Gastroesophageal sphincter (tissue), 4 donors: ENCODE measurements at regions not wholly inside any gene's neighbourhood (a gene's known extent, or its start where the extent isn't known, plus 50 kb on each side); places are given as distances from the start of the nearest gene placed in this dataset.
"Not testable (repeated sequence)": the region's sequence is repeated elsewhere in the genome, so short reads cannot be mapped to it uniquely, and the experiment has no call there.

Source experiments
- ATAC-seq: fragments of 150-250 bp; one replicate; pipeline ENCODE4 v1.9.1; 2016; ENCODE audit warnings: mild to moderate bottlenecking, moderate library complexity
- H3K27ac ChIP-seq, 4 donors: fragments of 200-600 bp; sonication (generic) in 3 of 4; 1 replicate in 3 of 4; 2 replicates in 1 of 4; pipeline ENCODE4 v1.5.1; 2016 to 2019
- H3K27me3 ChIP-seq: fragments of 200-600 bp; sonication (generic); one replicate; pipeline ENCODE4 v1.5.1; 2019
- H3K36me3 ChIP-seq, 2 donors: fragments of 200-600 bp; sonication (generic); one replicate each; pipeline ENCODE4 v1.5.1; 2019; ENCODE audit warnings: control low read depth in 1 of 2
- H3K4me1 ChIP-seq, 3 donors: fragments of 200-600 bp; sonication (generic); 1 replicate in 2 of 3; 2 replicates in 1 of 3; pipeline ENCODE4 v1.5.1; 2016 to 2019; ENCODE audit warnings: control low read depth in 2 of 3
- H3K4me3 ChIP-seq, 2 donors: fragments of 200-600 bp; sonication (generic); one replicate each; pipeline ENCODE4 v1.5.1; 2019; ENCODE audit warnings: mild to moderate bottlenecking in 1 of 2, moderate library complexity in 1 of 2
- H3K9me3 ChIP-seq, 3 donors: fragments of 200-600 bp; sonication (generic); one replicate each; pipeline ENCODE4 v1.5.1; 2017 to 2019; ENCODE audit warnings: control low read depth in 2 of 3
- CTCF ChIP-seq, 4 experiments: fragments of 200-600 bp in 2 of 4; fragments of 450-650 bp in 2 of 4; sonication (generic) in 1 of 4; IDR thresholded peaks; one replicate each; pipeline ENCODE4 v1.5.1; 2017 to 2019; ENCODE audit warnings: antibody characterized with exemption in 4 of 4, mild to moderate bottlenecking in 2 of 4, moderate library complexity in 2 of 4
- EP300 ChIP-seq: sonication (generic); formaldehyde crosslinking; IDR thresholded peaks from one replicate; pipeline ENCODE4 v1.6.1; 2017; ENCODE audit warnings: antibody characterized with exemption, mild to moderate bottlenecking
- POLR2A ChIP-seq, 2 donors: fragments of 450-650 bp; IDR thresholded peaks; one replicate each; pipeline ENCODE4 v1.6.1; 2017; ENCODE audit warnings: antibody characterized with exemption in 2 of 2, mild to moderate bottlenecking in 2 of 2, moderate library complexity in 1 of 2
- POLR2AphosphoS5 ChIP-seq: sonication (generic); formaldehyde crosslinking; IDR thresholded peaks from one replicate; pipeline ENCODE4 v1.6.1; 2017; ENCODE audit warnings: antibody characterized with exemption
- WGBS, 2 donors: methylation state at CpG; one replicate each; pipeline ENCODE4 v1.1.5; 2018; ENCODE audit warnings: low coverage in 1 of 2; 5-methylcytosine and 5-hydroxymethylcytosine counted together

DNA sequence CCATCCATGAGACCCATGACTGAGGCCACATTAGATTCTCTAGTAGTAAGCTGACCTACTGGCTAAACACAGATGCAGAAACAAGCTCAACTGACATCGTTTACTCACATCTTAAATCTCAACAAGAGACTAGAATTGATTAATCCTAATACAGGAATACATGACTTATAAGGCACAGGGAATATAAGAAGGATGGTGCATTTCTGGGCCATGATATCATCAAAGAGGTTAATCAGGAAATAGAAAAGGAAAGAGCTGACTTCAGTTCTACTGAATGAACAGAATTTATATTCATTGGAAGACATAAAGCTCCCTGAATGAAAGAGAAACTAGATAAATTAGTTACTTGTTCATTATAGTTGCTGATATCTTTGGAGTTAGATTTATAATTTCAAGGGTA lies 1406.5 kb downstream of the STIM2 start:
- Histone ChIP-seq H3K27ac (no peak overlapping the region), H3K9me3 (no peaks in the 10 kb centered on the region), H3K27me3 (no peaks in the 10 kb centered on the region), H3K36me3 (no peaks in the 10 kb centered on the region), H3K4me1 (no peaks in the 10 kb centered on the region), H3K4me3 (no peak overlapping the region)
- 80 to 86% methylated on average over 1 of the region's 1 CpG for WGBS, 2 donors
- no peak for ATAC-seq
- no peak for TF ChIP-seq POLR2AphosphoS5
- no peak for TF ChIP-seq CTCF (IDR thresholded peaks at IDR 0.05)
- TF ChIP-seq POLR2A (IDR thresholded peaks at IDR 0.05) = no peak
- no peak for TF ChIP-seq EP300

DNA sequence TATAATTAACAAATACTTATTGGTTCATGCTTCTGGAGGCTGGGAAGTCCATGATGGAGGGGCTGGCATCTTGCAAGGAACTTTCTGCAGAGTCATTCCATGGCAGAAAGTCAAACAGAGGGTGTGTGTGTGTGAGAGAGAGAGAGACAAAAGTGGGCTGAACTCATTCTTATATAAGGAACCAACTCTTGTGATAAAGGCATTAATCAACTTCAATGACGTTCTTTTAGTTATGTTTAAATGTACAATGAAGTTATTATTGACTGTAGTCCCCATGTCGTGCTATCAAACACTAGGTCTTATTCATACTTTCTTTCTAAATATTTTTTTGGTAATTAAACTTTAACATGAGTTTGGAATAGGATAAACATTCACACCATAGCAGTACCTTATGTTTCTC lies 1408.8 kb downstream of the STIM2 start:
- TF ChIP-seq EP300 (no peak), CTCF (IDR thresholded peaks at IDR 0.05) (no peak), POLR2AphosphoS5 (no peak), POLR2A (IDR thresholded peaks at IDR 0.05) (no peak)
- H3K27me3 ChIP-seq = no peaks in the 10 kb centered on the region
- no peaks in the 10 kb centered on the region for H3K36me3 ChIP-seq
- ATAC-seq = no peak
- no peaks in the 10 kb centered on the region for H3K9me3 ChIP-seq
- no peak overlapping the region for H3K27ac ChIP-seq
- H3K4me1 ChIP-seq = no peaks in the 10 kb centered on the region
- WGBS, 2 donors = 40 to 57% methylated on average over 2 of the region's 2 CpGs
- no peak overlapping the region for H3K4me3 ChIP-seq

GRCh38 chr4:28277931-28278330 lies 1417.3 kb downstream of the STIM2 start:
- H3K4me3 ChIP-seq = no peak overlapping the region
- no peak for ATAC-seq
- TF ChIP-seq EP300 (no peak), POLR2A (IDR thresholded peaks at IDR 0.05) (no peak), CTCF (IDR thresholded peaks at IDR 0.05) (no peak), POLR2AphosphoS5 (no peak)
- no peak overlapping the region for H3K27ac ChIP-seq
- no peaks in the 10 kb centered on the region for H3K27me3 ChIP-seq
- H3K9me3 ChIP-seq = no peaks in the 10 kb centered on the region
- no peaks in the 10 kb centered on the region for H3K4me1 ChIP-seq
- H3K36me3 ChIP-seq = no peaks in the 10 kb centered on the region

DNA sequence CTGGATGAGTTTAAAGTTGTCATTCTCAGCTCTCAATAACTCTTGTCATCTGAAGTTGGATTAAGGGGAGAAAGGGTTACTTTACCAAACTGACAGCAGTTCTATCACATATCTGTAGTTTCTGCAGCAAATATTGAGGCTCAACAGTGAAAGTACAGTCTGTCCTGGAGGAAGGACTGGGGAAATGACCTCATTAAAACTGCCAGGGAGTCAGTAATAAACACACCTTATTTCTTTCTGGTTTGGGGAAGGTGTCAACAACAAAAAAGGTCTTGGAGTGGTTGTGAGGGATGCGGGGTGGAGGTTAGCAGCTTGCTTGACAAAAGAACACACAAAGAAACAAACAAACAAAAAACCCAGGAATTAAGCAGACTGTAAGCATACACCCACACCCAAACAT lies 1418.0 kb downstream of the STIM2 start:
- ATAC-seq = no peak

GRCh38 chr4:28279249-28279648 lies 1418.6 kb downstream of the STIM2 start:
- H3K27me3 ChIP-seq = no peaks in the 10 kb centered on the region
- WGBS, 2 donors = 95 to 100% methylated on average over 2 of the region's 2 CpGs
- no peaks in the 10 kb centered on the region for H3K36me3 ChIP-seq
- H3K4me3 ChIP-seq = no peak overlapping the region
- H3K9me3 ChIP-seq = no peaks in the 10 kb centered on the region
- TF ChIP-seq EP300 (no peak), POLR2AphosphoS5 (no peak), CTCF (IDR thresholded peaks at IDR 0.05) (no peak), POLR2A (IDR thresholded peaks at IDR 0.05) (no peak)
- no peaks in the 10 kb centered on the region for H3K4me1 ChIP-seq
- ATAC-seq = no peak
- H3K27ac ChIP-seq = no peak overlapping the region

More for the DNA sequence above, 1418.0 kb downstream of the STIM2 start:
- Histone ChIP-seq H3K4me1 (no peaks in the 10 kb centered on the region), H3K27ac (no peak overlapping the region), H3K4me3 (no peak overlapping the region), H3K36me3 (no peaks in the 10 kb centered on the region), H3K27me3 (no peaks in the 10 kb centered on the region), H3K9me3 (no peaks in the 10 kb centered on the region)
- WGBS, 2 donors = 88 to 91% methylated on average over 1 of the region's 1 CpG
- no peak for TF ChIP-seq POLR2AphosphoS5

DNA sequence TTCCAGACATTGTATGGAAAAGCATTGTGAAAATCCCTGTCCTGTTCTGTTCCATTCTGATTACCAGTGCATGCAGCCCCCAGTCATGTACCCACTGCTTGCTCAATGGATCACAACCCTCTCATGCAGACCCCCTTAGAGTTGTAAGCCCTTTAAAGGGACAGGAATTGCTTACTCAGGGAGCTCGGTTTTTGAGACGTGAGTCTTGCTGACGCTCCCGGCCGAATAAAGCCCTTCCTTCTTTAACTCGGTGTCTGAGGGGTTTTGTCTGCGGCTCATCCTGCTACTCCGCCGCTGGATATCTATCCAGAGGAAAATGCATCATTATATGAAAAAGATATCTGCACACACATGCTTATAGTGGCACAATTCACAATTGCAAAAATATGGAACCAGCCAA lies 1425.6 kb downstream of the STIM2 start:
- not testable (repeated sequence) for H3K36me3 ChIP-seq, H3K27ac ChIP-seq, H3K27me3 ChIP-seq, H3K4me1 ChIP-seq, H3K4me3 ChIP-seq, H3K9me3 ChIP-seq, ATAC-seq
- 92% methylated on average over 7 of the region's 9 CpGs; no CpG with 5 or more reads in 1 of the 2 donors for WGBS, 2 donors
